ENCODE measurements at regions not wholly inside any gene's neighbourhood (a gene's known extent, or its start where the extent isn't known, plus 50 kb on each side); places are given as distances from the start of the nearest gene placed in this dataset.

- no peak for TF ChIP-seq CTCF (IDR thresholded peaks at IDR 0.05)
- TF ChIP-seq JAZF1 (CRISPR knock-in tag; IDR thresholded peaks at IDR 0.05), result no peak
- TF ChIP-seq ZNF532 (CRISPR knock-in tag; IDR thresholded peaks at IDR 0.05; ENCODE audit: borderline replicate concordance), result no peak
- TF ChIP-seq RELA (CRISPR knock-in tag; IDR thresholded peaks at IDR 0.05; ENCODE audit: borderline replicate concordance), result no peak
- TF ChIP-seq TEAD4 (CRISPR knock-in tag; IDR thresholded peaks at IDR 0.05), result no peak
- no peak for TF ChIP-seq NFYB (CRISPR knock-in tag; conservative IDR thresholded peaks at IDR 0.05; ENCODE audit: low read depth)
- no peak for TF ChIP-seq RORB (CRISPR knock-in tag; IDR thresholded peaks at IDR 0.05)
- TF ChIP-seq HMGXB4 (CRISPR knock-in tag; IDR thresholded peaks at IDR 0.05), result no peak
- TF ChIP-seq FOXP1 (CRISPR knock-in tag; IDR thresholded peaks at IDR 0.05; ENCODE audit: borderline replicate concordance), result no peak
- no peak for TF ChIP-seq USF2 (CRISPR knock-in tag; IDR thresholded peaks at IDR 0.05)
- no peak for TF ChIP-seq ATF3 (CRISPR knock-in tag; conservative IDR thresholded peaks at IDR 0.05)
Measured at GRCh38 chr10:2380218-2380617, 642.9 kb upstream of the ADARB2 start.
